ENCODE measurements at regions not wholly inside any gene's neighbourhood (a gene's known extent, or its start where the extent isn't known, plus 50 kb on each side); places are given as distances from the start of the nearest gene placed in this dataset.

DNA sequence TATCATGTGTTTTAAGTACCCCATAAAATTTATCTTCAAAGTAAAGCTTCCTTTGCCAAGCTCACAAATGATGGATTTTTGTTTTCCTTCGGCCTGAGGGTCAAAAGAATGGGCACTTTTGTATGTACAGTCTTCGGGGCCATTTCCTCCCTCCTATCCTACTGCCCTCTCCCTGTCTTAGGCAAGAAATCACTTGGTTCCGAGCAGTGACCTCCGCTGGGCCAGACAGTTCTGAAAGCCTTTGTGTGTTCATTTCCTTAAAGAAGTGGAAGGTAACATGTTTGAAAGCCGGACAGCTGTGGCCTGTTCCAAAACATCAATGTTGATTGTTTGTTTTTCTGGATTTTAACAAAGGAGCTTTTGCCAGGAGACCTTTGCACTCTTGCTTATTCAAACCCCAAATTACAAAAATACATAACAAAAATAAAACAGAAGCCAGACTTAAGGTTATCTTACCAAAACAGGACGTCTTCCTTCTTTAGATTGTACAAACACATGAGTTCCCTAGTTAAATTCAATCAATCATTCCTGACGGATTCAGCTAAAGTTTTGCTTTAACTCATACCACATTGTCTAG, 110.6 kb upstream of the LIMCH1 start:
- TF ChIP-seq, protein P1, sequence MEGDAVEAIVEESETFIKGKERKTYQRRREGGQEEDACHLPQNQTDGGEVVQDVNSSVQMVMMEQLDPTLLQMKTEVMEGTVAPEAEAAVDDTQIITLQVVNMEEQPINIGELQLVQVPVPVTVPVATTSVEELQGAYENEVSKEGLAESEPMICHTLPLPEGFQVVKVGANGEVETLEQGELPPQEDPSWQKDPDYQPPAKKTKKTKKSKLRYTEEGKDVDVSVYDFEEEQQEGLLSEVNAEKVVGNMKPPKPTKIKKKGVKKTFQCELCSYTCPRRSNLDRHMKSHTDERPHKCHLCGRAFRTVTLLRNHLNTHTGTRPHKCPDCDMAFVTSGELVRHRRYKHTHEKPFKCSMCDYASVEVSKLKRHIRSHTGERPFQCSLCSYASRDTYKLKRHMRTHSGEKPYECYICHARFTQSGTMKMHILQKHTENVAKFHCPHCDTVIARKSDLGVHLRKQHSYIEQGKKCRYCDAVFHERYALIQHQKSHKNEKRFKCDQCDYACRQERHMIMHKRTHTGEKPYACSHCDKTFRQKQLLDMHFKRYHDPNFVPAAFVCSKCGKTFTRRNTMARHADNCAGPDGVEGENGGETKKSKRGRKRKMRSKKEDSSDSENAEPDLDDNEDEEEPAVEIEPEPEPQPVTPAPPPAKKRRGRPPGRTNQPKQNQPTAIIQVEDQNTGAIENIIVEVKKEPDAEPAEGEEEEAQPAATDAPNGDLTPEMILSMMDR (IDR thresholded peaks at IDR 0.05) = no peak
- TF ChIP-seq POLR2AphosphoS5 (IDR thresholded peaks at IDR 0.05) = no peak

Data from sigmoid colon (tissue), 4 donors.